ENCODE measurements at regions not wholly inside any gene's neighbourhood (a gene's known extent, or its start where the extent isn't known, plus 50 kb on each side); places are given as distances from the start of the nearest gene placed in this dataset.
A peak's percentile ranks its signal among the peaks of the same experiment; 100 is the strongest.
"Not testable (repeated sequence)": the region's sequence is repeated elsewhere in the genome, so short reads cannot be mapped to it uniquely, and the experiment has no call there.

GRCh38 chr13:103884101-103884723, 818.0 kb upstream of the SLC10A2 start:
- no peaks in the 10 kb centered on the region for H3K27me3 ChIP-seq (ENCODE audit: insufficient read depth, insufficient read length)
- H3K9ac ChIP-seq (ENCODE audit: insufficient read length, low read depth), result no peak overlapping the region
- H3K9me3 ChIP-seq (ENCODE audit: insufficient read depth, low read length), result no peaks in the 10 kb centered on the region
- no peak overlapping the region for H3K4me3 ChIP-seq (ENCODE audit: insufficient read length, low read depth)
- H3K4me1 ChIP-seq (ENCODE audit: insufficient read depth, insufficient read length), result no peaks in the 10 kb centered on the region
- DNase-seq (ENCODE audit: low read depth, low spot score), result no peak
- no peaks in the 10 kb centered on the region for H3K36me3 ChIP-seq (ENCODE audit: insufficient read depth, insufficient read length, low read length)
- TF ChIP-seq SUZ12 (IDR thresholded peaks at IDR 0.05; ENCODE audit: extremely low read depth, insufficient read depth, insufficient read length) (no peak), YY1 (IDR thresholded peaks at IDR 0.05; ENCODE audit: insufficient read depth, insufficient read length) (no peak), ZNF274 (IDR thresholded peaks at IDR 0.05; ENCODE audit: low read depth, low read length) (no peak)

- Histone ChIP-seq H3K4me3 (ENCODE audit: insufficient read length, low read depth) (no peak overlapping the region), H3K27me3 (ENCODE audit: insufficient read depth, insufficient read length) (no peaks in the 10 kb centered on the region), H3K4me1 (ENCODE audit: insufficient read depth, insufficient read length) (no peaks in the 10 kb centered on the region), H3K9ac (ENCODE audit: insufficient read length, low read depth) (no peak overlapping the region), H3K9me3 (ENCODE audit: insufficient read depth, low read length) (no peaks in the 10 kb centered on the region), H3K36me3 (ENCODE audit: insufficient read depth, insufficient read length, low read length) (no peaks in the 10 kb centered on the region)
- DNase-seq (ENCODE audit: low read depth, low spot score), result no peak
- TF ChIP-seq YY1 (IDR thresholded peaks at IDR 0.05; ENCODE audit: insufficient read depth, insufficient read length) (no peak), SUZ12 (IDR thresholded peaks at IDR 0.05; ENCODE audit: extremely low read depth, insufficient read depth, insufficient read length) (no peak), ZNF274 (IDR thresholded peaks at IDR 0.05; ENCODE audit: low read depth, low read length) (no peak)
Measured at GRCh38 chr13:103883698-103884097, 817.5 kb upstream of the SLC10A2 start.

GRCh38 chr13:103883164-103883563, 816.9 kb upstream of the SLC10A2 start:
- Histone ChIP-seq H3K9ac (ENCODE audit: insufficient read length, low read depth) (no peak overlapping the region), H3K4me3 (ENCODE audit: insufficient read length, low read depth) (no peak overlapping the region), H3K36me3 (ENCODE audit: insufficient read depth, insufficient read length, low read length) (no peaks in the 10 kb centered on the region), H3K27me3 (ENCODE audit: insufficient read depth, insufficient read length) (no peaks in the 10 kb centered on the region), H3K9me3 (ENCODE audit: insufficient read depth, low read length) (no peaks in the 10 kb centered on the region), H3K4me1 (ENCODE audit: insufficient read depth, insufficient read length) (no peaks in the 10 kb centered on the region)
- no peak for TF ChIP-seq ZNF274 (IDR thresholded peaks at IDR 0.05; ENCODE audit: low read depth, low read length)
- no peak for TF ChIP-seq YY1 (IDR thresholded peaks at IDR 0.05; ENCODE audit: insufficient read depth, insufficient read length)
- no peak for TF ChIP-seq SUZ12 (IDR thresholded peaks at IDR 0.05; ENCODE audit: extremely low read depth, insufficient read depth, insufficient read length)
- DNase-seq (ENCODE audit: low read depth, low spot score), result peak; percentile 80

DNA sequence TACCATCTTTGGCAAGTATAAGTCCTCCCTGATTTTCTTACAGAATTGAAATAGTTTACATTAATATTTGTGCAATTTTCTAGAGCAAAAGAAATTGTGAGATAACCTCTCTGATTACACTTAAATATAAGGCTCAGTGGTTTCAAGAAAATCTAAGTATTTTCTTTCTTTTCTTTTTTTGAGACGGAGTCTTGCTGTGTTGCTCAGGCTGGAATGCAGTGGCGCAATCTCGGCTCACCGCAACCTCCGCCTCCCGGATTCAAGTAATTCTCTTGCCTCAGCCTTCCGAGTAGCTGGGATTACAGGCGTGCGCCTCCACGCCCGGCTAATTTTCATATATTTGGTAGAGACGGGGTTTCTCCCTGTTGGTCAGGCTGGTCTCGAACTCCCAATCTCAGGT, 813.9 kb upstream of the SLC10A2 start:
- DNase-seq (ENCODE audit: low read depth, low spot score); H3K4me3 ChIP-seq (ENCODE audit: insufficient read length, low read depth); H3K27me3 ChIP-seq (ENCODE audit: insufficient read depth, insufficient read length); H3K9ac ChIP-seq (ENCODE audit: insufficient read length, low read depth); H3K9me3 ChIP-seq (ENCODE audit: insufficient read depth, low read length); H3K36me3 ChIP-seq (ENCODE audit: insufficient read depth, insufficient read length, low read length); H3K4me1 ChIP-seq (ENCODE audit: insufficient read depth, insufficient read length): not testable (repeated sequence)

GRCh38 chr13:103878891-103879605, 812.8 kb upstream of the SLC10A2 start:
- no peaks in the 10 kb centered on the region for H3K4me1 ChIP-seq (ENCODE audit: insufficient read depth, insufficient read length)
- H3K9me3 ChIP-seq (ENCODE audit: insufficient read depth, low read length), result no peaks in the 10 kb centered on the region
- no peaks in the 10 kb centered on the region for H3K27me3 ChIP-seq (ENCODE audit: insufficient read depth, insufficient read length)
- H3K36me3 ChIP-seq (ENCODE audit: insufficient read depth, insufficient read length, low read length), result no peaks in the 10 kb centered on the region
- no peak overlapping the region for H3K9ac ChIP-seq (ENCODE audit: insufficient read length, low read depth)
- DNase-seq (ENCODE audit: low read depth, low spot score), result no peak
- TF ChIP-seq SUZ12 (IDR thresholded peaks at IDR 0.05; ENCODE audit: extremely low read depth, insufficient read depth, insufficient read length) (no peak), YY1 (IDR thresholded peaks at IDR 0.05; ENCODE audit: insufficient read depth, insufficient read length) (no peak), ZNF274 (IDR thresholded peaks at IDR 0.05; ENCODE audit: low read depth, low read length) (no peak)
- no peak overlapping the region for H3K4me3 ChIP-seq (ENCODE audit: insufficient read length, low read depth)

DNA sequence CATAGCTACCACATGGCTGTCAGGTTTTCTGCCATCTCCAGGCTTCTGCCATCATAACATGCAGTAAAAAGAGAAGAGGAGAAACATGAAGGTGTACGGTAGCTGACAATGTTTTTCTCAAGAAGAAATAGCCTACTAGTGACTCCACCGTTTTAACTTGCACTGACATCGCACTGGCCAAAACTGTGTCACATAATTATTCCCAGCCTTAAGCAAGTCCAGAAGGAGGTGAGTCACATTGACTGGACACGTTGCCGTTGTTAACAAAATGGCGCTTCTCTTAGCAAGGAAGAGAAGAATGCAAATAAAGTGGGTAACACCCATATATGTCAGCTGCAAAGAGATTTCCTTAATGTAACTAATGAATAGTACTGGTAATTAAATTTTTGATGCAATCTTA, 810.4 kb upstream of the SLC10A2 start:
- no peak for DNase-seq (ENCODE audit: low read depth, low spot score)

GRCh38 chr13:103873725-103874124, 807.5 kb upstream of the SLC10A2 start:
- H3K4me1 ChIP-seq (ENCODE audit: insufficient read depth, insufficient read length), result no peaks in the 10 kb centered on the region
- H3K9ac ChIP-seq (ENCODE audit: insufficient read length, low read depth), result no peak overlapping the region
- DNase-seq (ENCODE audit: low read depth, low spot score), result no peak
- TF ChIP-seq YY1 (IDR thresholded peaks at IDR 0.05; ENCODE audit: insufficient read depth, insufficient read length), result no peak
- H3K36me3 ChIP-seq (ENCODE audit: insufficient read depth, insufficient read length, low read length), result no peaks in the 10 kb centered on the region
- no peaks in the 10 kb centered on the region for H3K27me3 ChIP-seq (ENCODE audit: insufficient read depth, insufficient read length)
- no peaks in the 10 kb centered on the region for H3K9me3 ChIP-seq (ENCODE audit: insufficient read depth, low read length)
- no peak overlapping the region for H3K4me3 ChIP-seq (ENCODE audit: insufficient read length, low read depth)

More for the DNA sequence above, 810.4 kb upstream of the SLC10A2 start:
- no peak for TF ChIP-seq SUZ12 (IDR thresholded peaks at IDR 0.05; ENCODE audit: extremely low read depth, insufficient read depth, insufficient read length)
- TF ChIP-seq ZNF274 (IDR thresholded peaks at IDR 0.05; ENCODE audit: low read depth, low read length), result no peak
- TF ChIP-seq YY1 (IDR thresholded peaks at IDR 0.05; ENCODE audit: insufficient read depth, insufficient read length), result no peak
- Histone ChIP-seq H3K4me3 (ENCODE audit: insufficient read length, low read depth) (no peak overlapping the region), H3K9ac (ENCODE audit: insufficient read length, low read depth) (no peak overlapping the region), H3K27me3 (ENCODE audit: insufficient read depth, insufficient read length) (no peaks in the 10 kb centered on the region), H3K9me3 (ENCODE audit: insufficient read depth, low read length) (no peaks in the 10 kb centered on the region), H3K4me1 (ENCODE audit: insufficient read depth, insufficient read length) (no peaks in the 10 kb centered on the region), H3K36me3 (ENCODE audit: insufficient read depth, insufficient read length, low read length) (no peaks in the 10 kb centered on the region)
